ES-I3 (cell line): ENCODE measurements at regions not wholly inside any gene's neighbourhood (a gene's known extent, or its start where the extent isn't known, plus 50 kb on each side); places are given as distances from the start of the nearest gene placed in this dataset.

Source experiments
- H3K36me3 ChIP-seq: 2 replicates; pipeline ENCODE4 v1.6.1; 2013; ENCODE audit warnings: mild to moderate bottlenecking, low read length, control low read depth, moderate library complexity; ENCODE audit not compliant: insufficient read depth
- H3K4me1 ChIP-seq: 2 replicates; pipeline ENCODE4 v1.6.1; 2013; ENCODE audit warnings: mild to moderate bottlenecking, control low read depth, low read length; ENCODE audit not compliant: insufficient read depth
- H3K9ac ChIP-seq: 2 replicates; pipeline ENCODE4 v1.6.1; 2013; ENCODE audit warnings: low read depth, mild to moderate bottlenecking, low read length, moderate library complexity
- H3K9me3 ChIP-seq: 2 replicates; pipeline ENCODE4 v1.6.1; 2013; ENCODE audit warnings: mild to moderate bottlenecking, low read length, moderate library complexity; ENCODE audit not compliant: control insufficient read depth, insufficient read depth

DNA sequence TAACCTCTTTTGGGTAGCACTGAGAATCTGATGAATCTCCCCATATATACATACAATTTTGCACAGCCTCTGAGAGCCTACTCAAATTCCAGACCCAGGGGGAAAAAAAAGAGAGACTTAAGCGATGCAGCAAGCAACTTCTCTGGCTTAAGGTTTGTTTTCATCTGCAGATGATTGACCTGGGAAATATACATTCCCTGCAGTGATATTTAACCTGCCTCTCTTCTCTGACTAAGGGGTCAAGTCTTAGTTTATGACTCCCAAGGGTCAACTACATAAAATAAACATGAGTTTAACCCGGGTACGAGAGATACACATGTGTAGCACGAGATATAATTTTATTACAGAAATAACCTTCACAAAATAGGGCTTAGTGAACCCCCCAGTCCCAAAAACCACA, 737.8 kb downstream of the TUSC7 start:
- no peak overlapping the region for H3K9ac ChIP-seq
- H3K4me1 ChIP-seq = no peaks in the 10 kb centered on the region
- no peaks in the 10 kb centered on the region for H3K9me3 ChIP-seq
- no peaks in the 10 kb centered on the region for H3K36me3 ChIP-seq

DNA sequence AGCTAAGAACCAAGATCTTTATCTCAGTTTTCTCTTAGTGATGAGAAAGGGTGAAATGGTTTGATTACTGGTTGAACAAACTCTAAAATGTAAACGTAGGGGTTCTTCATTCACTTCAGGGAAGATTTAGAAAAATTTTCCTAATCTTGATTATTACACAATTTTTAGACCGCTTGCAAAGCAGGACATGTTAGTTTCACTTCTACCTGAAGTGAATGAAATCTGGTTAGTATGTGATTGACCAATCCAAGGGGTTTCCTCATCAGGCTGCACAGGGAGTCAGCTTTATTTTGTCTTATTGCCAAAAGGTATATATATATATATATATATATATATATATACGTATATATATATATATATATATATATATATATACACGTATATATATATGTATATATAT, 740.4 kb downstream of the TUSC7 start:
- Histone ChIP-seq H3K9ac (no peak overlapping the region), H3K36me3 (no peaks in the 10 kb centered on the region), H3K4me1 (no peaks in the 10 kb centered on the region), H3K9me3 (no peaks in the 10 kb centered on the region)

- Histone ChIP-seq H3K4me1 (no peaks in the 10 kb centered on the region), H3K9ac (no peak overlapping the region), H3K36me3 (no peaks in the 10 kb centered on the region), H3K9me3 (no peaks in the 10 kb centered on the region)
These were observed 744.7 kb downstream of the TUSC7 start for GRCh38 chr3:117454254-117454653.

DNA sequence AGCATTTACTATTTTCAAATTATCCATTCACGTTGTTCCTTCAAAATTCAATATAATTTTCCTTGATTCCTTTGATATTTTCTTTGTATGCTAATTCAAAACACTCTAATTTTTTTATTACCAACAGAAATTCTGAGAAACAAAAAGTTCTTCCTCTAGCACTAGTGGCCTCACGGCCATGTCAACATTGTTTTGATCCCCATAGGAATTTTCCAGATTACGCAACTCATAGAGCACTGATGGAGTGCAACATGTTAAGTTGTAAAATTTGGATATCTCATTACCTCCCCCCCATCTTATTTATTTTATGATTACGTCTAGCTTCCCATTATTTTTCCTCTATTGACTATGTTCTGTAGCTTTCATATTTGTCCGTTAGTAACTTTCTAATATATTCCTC, 745.3 kb downstream of the TUSC7 start:
- H3K9me3 ChIP-seq = no peaks in the 10 kb centered on the region

DNA sequence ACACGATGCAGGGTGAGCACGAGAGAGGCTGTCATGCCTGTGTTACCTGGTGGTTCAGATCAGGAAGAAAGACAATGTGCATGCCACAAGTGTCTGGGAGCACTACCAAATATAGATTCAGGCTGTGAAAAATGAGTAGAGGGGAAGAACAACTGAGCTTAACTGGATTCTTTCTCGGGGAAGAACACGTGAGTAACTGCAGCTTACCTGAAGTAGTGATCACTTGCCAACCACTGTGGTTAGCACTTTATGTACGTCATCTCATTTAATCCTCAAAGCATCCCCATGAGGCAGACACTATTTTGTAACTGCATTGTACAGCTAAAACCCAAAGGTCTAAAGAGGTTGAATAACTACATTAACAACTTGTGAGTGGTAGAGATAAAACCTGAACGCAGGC, 746.2 kb downstream of the TUSC7 start:
- Histone ChIP-seq H3K36me3 (no peaks in the 10 kb centered on the region), H3K9me3 (no peaks in the 10 kb centered on the region), H3K4me1 (no peaks in the 10 kb centered on the region), H3K9ac (no peak overlapping the region)

More for the DNA sequence above, 745.3 kb downstream of the TUSC7 start:
- Histone ChIP-seq H3K4me1 (no peaks in the 10 kb centered on the region), H3K9ac (no peak overlapping the region), H3K36me3 (no peaks in the 10 kb centered on the region)

DNA sequence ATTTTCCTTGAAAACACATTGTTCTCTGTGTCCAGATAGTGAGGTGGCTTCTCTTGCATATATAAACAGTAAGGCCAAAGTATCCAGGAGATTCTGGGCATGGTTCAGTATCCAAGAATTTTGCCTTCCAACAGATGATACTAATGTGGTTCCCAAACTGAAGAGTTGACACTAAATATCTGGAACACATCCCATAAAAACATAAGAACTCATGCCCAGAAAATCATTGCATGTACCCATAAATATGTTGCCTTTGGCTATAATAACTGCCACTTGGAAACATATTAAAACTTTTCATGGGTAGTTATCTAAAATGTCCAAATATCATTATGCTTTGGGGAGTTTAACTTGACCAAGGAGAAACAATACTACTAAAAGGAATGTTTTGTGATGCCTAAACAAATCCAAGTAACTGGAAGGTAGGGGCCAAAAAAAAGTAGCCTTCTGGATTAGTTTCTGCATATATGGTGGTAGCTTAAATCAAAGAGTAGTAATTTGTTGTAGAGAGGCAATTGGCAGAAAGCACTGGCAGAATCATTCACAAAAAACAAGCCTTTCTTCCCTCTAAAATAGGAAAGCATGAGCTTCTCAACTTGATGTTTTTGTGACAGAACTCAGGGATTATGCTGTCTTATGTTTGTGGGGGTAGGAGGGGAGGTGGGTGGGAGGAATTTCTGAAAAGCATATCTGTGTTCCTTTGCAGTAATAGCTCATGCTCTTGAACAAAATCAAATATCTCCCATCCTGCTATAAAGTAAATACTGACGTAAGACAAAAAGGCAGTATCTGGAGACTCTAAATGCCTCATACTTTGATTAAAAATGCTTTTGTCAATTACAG, 753.9 kb downstream of the TUSC7 start:
- Histone ChIP-seq H3K4me1 (no peaks in the 10 kb centered on the region), H3K9me3 (no peaks in the 10 kb centered on the region), H3K9ac (no peak overlapping the region), H3K36me3 (no peaks in the 10 kb centered on the region)

- H3K36me3 ChIP-seq = no peaks in the 10 kb centered on the region
- H3K4me1 ChIP-seq = peaks cover 11% of the 10 kb centered on the region
- no peaks in the 10 kb centered on the region for H3K9me3 ChIP-seq
- H3K9ac ChIP-seq = no peak overlapping the region
These were observed 762.3 kb downstream of the TUSC7 start for GRCh38 chr3:117471831-117472230.

GRCh38 chr3:117473981-117474538, 764.5 kb downstream of the TUSC7 start:
- Histone ChIP-seq H3K4me1 (peaks cover 11% of the 10 kb centered on the region), H3K9ac (0 out of 2 replicates have a peak overlapping the region, but pooled peaks have one; percentile 6), H3K36me3 (no peaks in the 10 kb centered on the region), H3K9me3 (no peaks in the 10 kb centered on the region)

- Histone ChIP-seq H3K9ac (no peak overlapping the region), H3K4me1 (peaks cover 11% of the 10 kb centered on the region), H3K9me3 (no peaks in the 10 kb centered on the region), H3K36me3 (no peaks in the 10 kb centered on the region)
These were observed 767.0 kb downstream of the TUSC7 start for GRCh38 chr3:117476572-117476971.

GRCh38 chr3:117477214-117477755, 767.7 kb downstream of the TUSC7 start:
- H3K36me3 ChIP-seq = no peaks in the 10 kb centered on the region

DNA sequence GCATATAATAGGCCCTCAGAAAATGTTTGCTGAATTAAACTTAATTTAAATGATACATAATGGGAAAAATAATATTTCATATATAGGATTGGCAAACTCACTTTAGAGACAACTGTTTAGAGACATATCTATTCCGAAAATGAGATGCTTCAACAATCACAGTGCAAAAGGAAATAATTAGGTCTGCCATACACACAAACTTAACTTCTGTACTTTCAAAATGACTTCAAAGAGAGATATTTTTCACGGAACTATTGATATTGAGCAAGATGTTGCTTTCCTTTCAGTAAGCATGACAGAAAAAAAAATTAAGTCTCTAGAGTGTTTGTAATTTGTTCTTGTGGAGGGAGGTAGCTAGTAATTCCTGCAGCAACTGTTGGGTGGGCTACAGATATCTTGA, 769.5 kb downstream of the TUSC7 start:
- peaks cover 5% of the 10 kb centered on the region for H3K4me1 ChIP-seq
- no peaks in the 10 kb centered on the region for H3K9me3 ChIP-seq
- H3K36me3 ChIP-seq = no peaks in the 10 kb centered on the region
- H3K9ac ChIP-seq = no peak overlapping the region

More at GRCh38 chr3:117477214-117477755, 767.7 kb downstream of the TUSC7 start:
- Histone ChIP-seq H3K4me1 (peaks cover 11% of the 10 kb centered on the region), H3K9me3 (no peaks in the 10 kb centered on the region), H3K9ac (no peak overlapping the region)

- Histone ChIP-seq H3K4me1 (no peaks in the 10 kb centered on the region), H3K9ac (no peak overlapping the region), H3K9me3 (no peaks in the 10 kb centered on the region), H3K36me3 (no peaks in the 10 kb centered on the region)
These were observed 770.9 kb downstream of the TUSC7 start for GRCh38 chr3:117480525-117480924.

DNA sequence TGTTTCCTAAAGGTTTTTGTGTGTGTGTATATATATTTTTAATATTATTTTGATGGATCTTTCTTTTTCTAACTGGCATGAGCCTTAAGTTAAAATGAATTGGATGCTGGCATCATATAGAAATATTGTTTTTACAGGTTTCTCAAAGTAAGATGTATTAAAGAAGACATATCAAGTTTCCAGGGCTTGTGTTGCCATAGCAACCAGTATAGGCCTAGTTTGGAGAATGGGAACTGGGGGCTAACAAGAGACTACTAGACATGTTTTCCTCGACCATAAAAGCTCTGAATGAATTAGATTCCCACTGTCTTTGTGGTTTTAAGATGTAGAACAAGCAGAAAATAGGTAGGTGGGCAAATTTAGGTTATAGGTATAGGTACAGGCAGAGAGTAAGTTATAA, 771.4 kb downstream of the TUSC7 start:
- no peaks in the 10 kb centered on the region for H3K9me3 ChIP-seq
- no peaks in the 10 kb centered on the region for H3K4me1 ChIP-seq
- no peak overlapping the region for H3K9ac ChIP-seq

GRCh38 chr3:117483839-117484238, 774.3 kb downstream of the TUSC7 start:
- no peak overlapping the region for H3K9ac ChIP-seq
- no peaks in the 10 kb centered on the region for H3K4me1 ChIP-seq
- no peaks in the 10 kb centered on the region for H3K9me3 ChIP-seq
- no peaks in the 10 kb centered on the region for H3K36me3 ChIP-seq

More for the DNA sequence above, 771.4 kb downstream of the TUSC7 start:
- no peaks in the 10 kb centered on the region for H3K36me3 ChIP-seq

- Histone ChIP-seq H3K9me3 (no peaks in the 10 kb centered on the region), H3K4me1 (no peaks in the 10 kb centered on the region), H3K36me3 (no peaks in the 10 kb centered on the region), H3K9ac (no peak overlapping the region)
These were observed 776.3 kb downstream of the TUSC7 start for GRCh38 chr3:117485841-117486240.
